ENCODE measurements at regions not wholly inside any gene's neighbourhood (a gene's known extent, or its start where the extent isn't known, plus 50 kb on each side); places are given as distances from the start of the nearest gene placed in this dataset.

DNA sequence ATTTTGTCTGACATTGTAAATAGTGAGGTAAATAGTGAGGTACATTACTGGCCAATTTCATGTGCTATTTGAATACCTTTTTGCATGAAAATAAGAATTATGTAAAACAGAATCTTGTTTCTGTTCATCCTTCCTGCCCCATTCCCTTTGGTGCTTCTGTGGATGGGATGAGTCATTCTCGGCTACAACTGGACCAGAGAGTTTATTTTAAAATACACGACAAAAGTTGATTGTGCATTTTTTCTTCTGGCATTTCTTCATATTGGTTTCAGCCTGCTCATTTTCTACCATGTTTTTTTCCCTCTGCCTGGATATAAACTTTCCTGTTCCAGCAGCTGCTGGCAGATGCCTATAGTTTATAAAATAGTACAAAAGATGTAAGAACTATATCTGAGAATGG is 107.5 kb downstream of the CYSLTR2 start:
- no peak for TF ChIP-seq GABPA (IDR thresholded peaks at IDR 0.05; ENCODE audit: low read depth)
- TF ChIP-seq, protein P1, sequence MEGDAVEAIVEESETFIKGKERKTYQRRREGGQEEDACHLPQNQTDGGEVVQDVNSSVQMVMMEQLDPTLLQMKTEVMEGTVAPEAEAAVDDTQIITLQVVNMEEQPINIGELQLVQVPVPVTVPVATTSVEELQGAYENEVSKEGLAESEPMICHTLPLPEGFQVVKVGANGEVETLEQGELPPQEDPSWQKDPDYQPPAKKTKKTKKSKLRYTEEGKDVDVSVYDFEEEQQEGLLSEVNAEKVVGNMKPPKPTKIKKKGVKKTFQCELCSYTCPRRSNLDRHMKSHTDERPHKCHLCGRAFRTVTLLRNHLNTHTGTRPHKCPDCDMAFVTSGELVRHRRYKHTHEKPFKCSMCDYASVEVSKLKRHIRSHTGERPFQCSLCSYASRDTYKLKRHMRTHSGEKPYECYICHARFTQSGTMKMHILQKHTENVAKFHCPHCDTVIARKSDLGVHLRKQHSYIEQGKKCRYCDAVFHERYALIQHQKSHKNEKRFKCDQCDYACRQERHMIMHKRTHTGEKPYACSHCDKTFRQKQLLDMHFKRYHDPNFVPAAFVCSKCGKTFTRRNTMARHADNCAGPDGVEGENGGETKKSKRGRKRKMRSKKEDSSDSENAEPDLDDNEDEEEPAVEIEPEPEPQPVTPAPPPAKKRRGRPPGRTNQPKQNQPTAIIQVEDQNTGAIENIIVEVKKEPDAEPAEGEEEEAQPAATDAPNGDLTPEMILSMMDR (IDR thresholded peaks at IDR 0.05) = no peak
- TF ChIP-seq YY1 (IDR thresholded peaks at IDR 0.05; ENCODE audit: low read depth) = no peak
- TF ChIP-seq, protein P2, sequence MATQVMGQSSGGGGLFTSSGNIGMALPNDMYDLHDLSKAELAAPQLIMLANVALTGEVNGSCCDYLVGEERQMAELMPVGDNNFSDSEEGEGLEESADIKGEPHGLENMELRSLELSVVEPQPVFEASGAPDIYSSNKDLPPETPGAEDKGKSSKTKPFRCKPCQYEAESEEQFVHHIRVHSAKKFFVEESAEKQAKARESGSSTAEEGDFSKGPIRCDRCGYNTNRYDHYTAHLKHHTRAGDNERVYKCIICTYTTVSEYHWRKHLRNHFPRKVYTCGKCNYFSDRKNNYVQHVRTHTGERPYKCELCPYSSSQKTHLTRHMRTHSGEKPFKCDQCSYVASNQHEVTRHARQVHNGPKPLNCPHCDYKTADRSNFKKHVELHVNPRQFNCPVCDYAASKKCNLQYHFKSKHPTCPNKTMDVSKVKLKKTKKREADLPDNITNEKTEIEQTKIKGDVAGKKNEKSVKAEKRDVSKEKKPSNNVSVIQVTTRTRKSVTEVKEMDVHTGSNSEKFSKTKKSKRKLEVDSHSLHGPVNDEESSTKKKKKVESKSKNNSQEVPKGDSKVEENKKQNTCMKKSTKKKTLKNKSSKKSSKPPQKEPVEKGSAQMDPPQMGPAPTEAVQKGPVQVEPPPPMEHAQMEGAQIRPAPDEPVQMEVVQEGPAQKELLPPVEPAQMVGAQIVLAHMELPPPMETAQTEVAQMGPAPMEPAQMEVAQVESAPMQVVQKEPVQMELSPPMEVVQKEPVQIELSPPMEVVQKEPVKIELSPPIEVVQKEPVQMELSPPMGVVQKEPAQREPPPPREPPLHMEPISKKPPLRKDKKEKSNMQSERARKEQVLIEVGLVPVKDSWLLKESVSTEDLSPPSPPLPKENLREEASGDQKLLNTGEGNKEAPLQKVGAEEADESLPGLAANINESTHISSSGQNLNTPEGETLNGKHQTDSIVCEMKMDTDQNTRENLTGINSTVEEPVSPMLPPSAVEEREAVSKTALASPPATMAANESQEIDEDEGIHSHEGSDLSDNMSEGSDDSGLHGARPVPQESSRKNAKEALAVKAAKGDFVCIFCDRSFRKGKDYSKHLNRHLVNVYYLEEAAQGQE (IDR thresholded peaks at IDR 0.05; ENCODE audit: low read depth, low read length) = no peak
- TF ChIP-seq EP300 (IDR thresholded peaks at IDR 0.05; ENCODE audit: borderline replicate concordance in 1 of 2, low read depth in 1 of 2, low read length in 1 of 2) = no peak
- no peak for TF ChIP-seq MEF2A (IDR thresholded peaks at IDR 0.05; ENCODE audit: borderline replicate concordance, low read depth)
- no peak for TF ChIP-seq NFIC (IDR thresholded peaks at IDR 0.05; ENCODE audit: borderline replicate concordance)
